Fibroblast of lung (primary cell): ENCODE measurements at regions not wholly inside any gene's neighbourhood (a gene's known extent, or its start where the extent isn't known, plus 50 kb on each side); places are given as distances from the start of the nearest gene placed in this dataset.
A peak's percentile ranks its signal among the peaks of the same experiment; 100 is the strongest.

ENCODE experiments used
- DNase-seq, 2 donors: peaks; one replicate each; pipeline versions ENCODE4 v3.0.0 to v3.0.0-alpha.2; 2010; ENCODE audit warnings: low read depth in 2 of 2
- H2AFZ ChIP-seq: 2 replicates; pipeline ENCODE4 v1.5.1; 2012; ENCODE audit warnings: low read length, control low read depth, inconsistent platforms
- H3K27ac ChIP-seq: 2 replicates; pipeline ENCODE4 v1.5.1; 2011; ENCODE audit warnings: low read length, control low read depth; ENCODE audit not compliant: insufficient read depth
- H3K27me3 ChIP-seq: 2 replicates; pipeline ENCODE4 v1.5.1; 2011; ENCODE audit warnings: mild to moderate bottlenecking, low read length; ENCODE audit not compliant: control insufficient read depth, insufficient read depth
- H3K36me3 ChIP-seq: 2 replicates; pipeline ENCODE4 v1.5.1; 2011; ENCODE audit warnings: low read length; ENCODE audit not compliant: control insufficient read depth, insufficient read depth
- H3K4me1 ChIP-seq: 2 replicates; pipeline ENCODE4 v1.5.1; 2011; ENCODE audit warnings: low read length; ENCODE audit not compliant: control insufficient read depth, insufficient read depth; ENCODE audit errors: extremely low read depth
- H3K4me2 ChIP-seq: 2 replicates; pipeline ENCODE4 v1.5.1; 2011; ENCODE audit warnings: low read length, control low read depth; ENCODE audit not compliant: insufficient read depth; ENCODE audit errors: extremely low read depth
- H3K4me3 ChIP-seq, 4 experiments: fragments of 200-600 bp in 1 of 4; sonication (generic) in 1 of 4; replicated peaks in 1 of 4; 2 replicates each; pipeline ENCODE4 v1.5.1; 2011 to 2016; ENCODE audit warnings: low read length in 4 of 4, low read depth in 3 of 4, mild to moderate bottlenecking in 3 of 4, control low read depth in 2 of 4, inconsistent platforms in 1 of 4, mixed read lengths in 1 of 4; ENCODE audit not compliant: insufficient read depth in 1 of 4; ENCODE audit errors: control extremely low read depth in 1 of 4
- H3K79me2 ChIP-seq: 2 replicates; pipeline ENCODE4 v1.5.1; 2012; ENCODE audit warnings: mild to moderate bottlenecking, low read length, inconsistent platforms; ENCODE audit not compliant: control insufficient read depth, insufficient read depth
- H3K9ac ChIP-seq: 2 replicates; pipeline ENCODE4 v1.5.1; 2011; ENCODE audit warnings: mild to moderate bottlenecking, low read length, control low read depth; ENCODE audit not compliant: insufficient read depth
- H3K9me3 ChIP-seq: 2 replicates; pipeline ENCODE4 v1.5.1; 2012; ENCODE audit warnings: low read depth, low read length; ENCODE audit not compliant: control insufficient read depth, insufficient read depth
- H4K20me1 ChIP-seq: 2 replicates; pipeline ENCODE4 v1.5.1; 2011; ENCODE audit warnings: low read length; ENCODE audit not compliant: control insufficient read depth, insufficient read depth; ENCODE audit errors: extremely low read depth
- EZH2 ChIP-seq: IDR thresholded peaks from 2 replicates; pipeline ENCODE4 v1.5.1; 2012; ENCODE audit warnings: low read length, control low read depth, mild to moderate bottlenecking; ENCODE audit errors: missing control alignments
- TF ChIP-seq, protein P1 (sequence below), 2 donors: IDR thresholded peaks in 1 of 2; conservative IDR thresholded peaks in 1 of 2; 1 replicate in 1 of 2; 2 replicates in 1 of 2; pipeline ENCODE4 v1.5.1; 2011 to 2012; ENCODE audit warnings: low read length in 2 of 2, control low read depth in 1 of 2, inconsistent platforms in 1 of 2, low read depth in 1 of 2, mild to moderate bottlenecking in 1 of 2

DNA sequence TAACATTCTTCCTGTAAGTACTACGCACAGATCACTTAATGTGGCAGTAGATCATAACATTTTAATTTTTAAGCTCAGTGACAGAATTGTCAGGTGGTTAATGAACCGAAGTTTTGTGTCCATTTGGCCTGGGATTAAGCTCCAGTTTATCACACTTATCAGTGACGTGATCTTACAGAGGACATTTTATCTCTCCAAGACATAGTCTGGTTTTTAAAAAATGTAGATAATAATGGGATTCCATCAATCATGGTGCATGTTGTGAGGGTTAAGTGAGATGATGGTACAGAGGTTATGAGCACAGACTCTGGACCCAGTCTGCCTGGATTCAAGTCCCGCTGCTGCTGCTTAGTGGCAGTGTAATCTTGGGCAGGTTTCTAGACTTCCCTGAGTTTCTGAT is 66.0 kb upstream of the ZFAND5 start:
- no peaks in the 10 kb centered on the region for H3K79me2 ChIP-seq
- H3K4me2 ChIP-seq = no peak overlapping the region
- H2AFZ ChIP-seq = no peak overlapping the region
- H3K4me3 ChIP-seq = no peak overlapping the region
- no peaks in the 10 kb centered on the region for H3K4me1 ChIP-seq
- no peak overlapping the region for H3K27ac ChIP-seq
- no peaks in the 10 kb centered on the region for H3K27me3 ChIP-seq
- H3K9ac ChIP-seq = no peak overlapping the region
- peak in 1 of 2 donors; percentile 85 for DNase-seq
- no peaks in the 10 kb centered on the region for H4K20me1 ChIP-seq
- TF ChIP-seq, protein P1, sequence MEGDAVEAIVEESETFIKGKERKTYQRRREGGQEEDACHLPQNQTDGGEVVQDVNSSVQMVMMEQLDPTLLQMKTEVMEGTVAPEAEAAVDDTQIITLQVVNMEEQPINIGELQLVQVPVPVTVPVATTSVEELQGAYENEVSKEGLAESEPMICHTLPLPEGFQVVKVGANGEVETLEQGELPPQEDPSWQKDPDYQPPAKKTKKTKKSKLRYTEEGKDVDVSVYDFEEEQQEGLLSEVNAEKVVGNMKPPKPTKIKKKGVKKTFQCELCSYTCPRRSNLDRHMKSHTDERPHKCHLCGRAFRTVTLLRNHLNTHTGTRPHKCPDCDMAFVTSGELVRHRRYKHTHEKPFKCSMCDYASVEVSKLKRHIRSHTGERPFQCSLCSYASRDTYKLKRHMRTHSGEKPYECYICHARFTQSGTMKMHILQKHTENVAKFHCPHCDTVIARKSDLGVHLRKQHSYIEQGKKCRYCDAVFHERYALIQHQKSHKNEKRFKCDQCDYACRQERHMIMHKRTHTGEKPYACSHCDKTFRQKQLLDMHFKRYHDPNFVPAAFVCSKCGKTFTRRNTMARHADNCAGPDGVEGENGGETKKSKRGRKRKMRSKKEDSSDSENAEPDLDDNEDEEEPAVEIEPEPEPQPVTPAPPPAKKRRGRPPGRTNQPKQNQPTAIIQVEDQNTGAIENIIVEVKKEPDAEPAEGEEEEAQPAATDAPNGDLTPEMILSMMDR (conservative IDR thresholded peaks at IDR 0.05 in 1 of 2, IDR thresholded peaks at IDR 0.05 in 1 of 2; ENCODE audit: low read depth in 1 of 2, low read length in 2 of 2) = no peak
- TF ChIP-seq EZH2 = no peak
- H3K9me3 ChIP-seq = no peaks in the 10 kb centered on the region
- H3K36me3 ChIP-seq = no peaks in the 10 kb centered on the region

DNA sequence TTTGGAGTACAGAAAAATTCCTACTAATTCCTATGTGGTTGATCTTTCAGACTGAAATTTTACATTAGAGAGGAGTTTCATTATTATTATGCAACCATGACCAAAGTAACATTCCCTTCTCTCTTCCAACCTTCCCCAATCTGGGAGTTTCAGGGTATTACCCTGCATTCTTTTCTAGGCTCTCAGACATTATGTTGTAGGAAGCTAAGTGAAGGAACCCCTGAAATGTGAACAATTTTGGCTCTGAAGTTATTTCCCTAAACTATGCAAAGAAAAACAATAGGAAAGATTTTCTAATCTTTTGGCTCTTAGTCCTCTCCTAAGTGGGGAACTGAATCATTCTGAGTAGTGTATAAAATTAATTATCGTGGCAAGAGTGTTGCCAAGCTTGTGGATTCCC is 63.3 kb upstream of the ZFAND5 start:
- peak overlapping the region; percentile 48 for H3K4me2 ChIP-seq
- H3K27ac ChIP-seq = no peak overlapping the region
- no peaks in the 10 kb centered on the region for H3K4me1 ChIP-seq
- H3K9me3 ChIP-seq = no peaks in the 10 kb centered on the region
- H3K36me3 ChIP-seq = no peaks in the 10 kb centered on the region
- no peak overlapping the region for H2AFZ ChIP-seq
- no peak overlapping the region for H3K9ac ChIP-seq
- DNase-seq = peak; percentile 15 to 96
- no peak for TF ChIP-seq EZH2
- TF ChIP-seq, protein P1 (conservative IDR thresholded peaks at IDR 0.05 in 1 of 2, IDR thresholded peaks at IDR 0.05 in 1 of 2; ENCODE audit: low read depth in 1 of 2, low read length in 2 of 2) = no peak
- no peaks in the 10 kb centered on the region for H3K79me2 ChIP-seq
- H3K4me3 ChIP-seq = no peak overlapping the region
- no peaks in the 10 kb centered on the region for H3K27me3 ChIP-seq
- no peaks in the 10 kb centered on the region for H4K20me1 ChIP-seq

DNA sequence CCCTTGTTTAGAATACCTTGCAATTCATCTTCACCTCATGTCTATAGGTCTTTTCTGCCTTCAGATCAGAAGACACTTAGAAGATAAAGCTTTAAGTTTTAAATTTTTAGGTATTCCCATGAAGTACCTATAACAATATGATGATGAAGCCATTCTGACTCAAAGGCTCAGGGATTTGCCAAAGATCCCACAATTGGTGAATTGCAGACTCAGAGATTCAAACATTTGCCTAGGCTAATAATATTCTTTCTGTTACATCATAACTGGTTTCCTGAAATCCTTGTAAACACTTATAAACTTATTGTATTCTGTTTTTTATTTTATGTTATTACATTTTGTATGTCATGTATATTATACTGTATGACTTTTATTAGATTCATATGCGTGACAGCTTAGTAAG is 62.8 kb upstream of the ZFAND5 start:
- no peaks in the 10 kb centered on the region for H3K4me1 ChIP-seq
- H4K20me1 ChIP-seq = no peaks in the 10 kb centered on the region
- no peaks in the 10 kb centered on the region for H3K79me2 ChIP-seq
- peak overlapping the region; percentile 48 for H3K4me2 ChIP-seq
- no peak overlapping the region for H3K27ac ChIP-seq
- H3K9me3 ChIP-seq = no peaks in the 10 kb centered on the region
- no peaks in the 10 kb centered on the region for H3K27me3 ChIP-seq
- TF ChIP-seq, protein P1 (conservative IDR thresholded peaks at IDR 0.05 in 1 of 2, IDR thresholded peaks at IDR 0.05 in 1 of 2; ENCODE audit: low read depth in 1 of 2, low read length in 2 of 2) = no peak
- no peak for TF ChIP-seq EZH2
- H2AFZ ChIP-seq = no peak overlapping the region
- no peaks in the 10 kb centered on the region for H3K36me3 ChIP-seq
- no peak overlapping the region for H3K4me3 ChIP-seq
- H3K9ac ChIP-seq = no peak overlapping the region
- DNase-seq = peak in 1 of 2 donors; percentile 40
